Erythroblast (primary cell): ENCODE measurements at regions not wholly inside any gene's neighbourhood (a gene's known extent, or its start where the extent isn't known, plus 50 kb on each side); places are given as distances from the start of the nearest gene placed in this dataset.

Source experiments
- GATA1 ChIP-seq: IDR thresholded peaks from 2 replicates; pipeline ENCODE4 v1.6.1; 2011; ENCODE audit warnings: low read depth, mild to moderate bottlenecking, control low read depth, low read length, moderate library complexity
- POLR2A ChIP-seq: IDR thresholded peaks from 2 replicates; pipeline ENCODE4 v1.6.1; 2011; ENCODE audit warnings: mild to moderate bottlenecking, low read length

DNA sequence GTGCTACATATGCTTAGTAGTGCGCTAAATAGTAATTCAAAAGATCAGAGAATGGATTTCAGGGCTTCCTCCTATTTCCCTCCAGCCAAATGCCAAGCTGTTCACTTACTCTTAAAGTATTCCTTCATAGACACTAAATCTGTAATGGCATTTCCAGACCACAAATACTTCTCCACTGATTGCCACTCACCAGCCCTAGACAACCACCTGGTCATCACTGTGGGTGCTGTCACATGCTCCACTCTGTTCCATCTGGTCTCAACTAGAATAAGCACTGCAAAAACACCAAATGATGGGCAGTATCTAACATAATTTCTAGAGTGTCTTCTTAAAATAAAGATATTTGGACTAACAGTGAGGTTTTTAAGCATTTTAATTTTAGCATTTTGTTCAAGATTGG is 341.3 kb downstream of the AASDHPPT start:
- no peak for TF ChIP-seq POLR2A
- TF ChIP-seq GATA1: no peak
